Activated CD4-positive, alpha-beta T cell treated with anti-CD3 and anti-CD28 coated beads, Interleukin-2, Interleukin-6, amounts not matched to agents 100 ng/mL and 50 ng/mL, durations not matched to agents 16 hours and 8 hours (primary cell): ENCODE measurements at regions not wholly inside any gene's neighbourhood (a gene's known extent, or its start where the extent isn't known, plus 50 kb on each side); places are given as distances from the start of the nearest gene placed in this dataset.
A peak's percentile ranks its signal among the peaks of the same experiment; 100 is the strongest.
"Not testable (repeated sequence)": the region's sequence is repeated elsewhere in the genome, so short reads cannot be mapped to it uniquely, and the experiment has no call there.

Source experiments
- DNase-seq: peaks from one replicate; pipeline ENCODE4 v3.0.0-alpha.2; 2020

GRCh38 chr2:196500686-196501431 lies 138.7 kb upstream of the CCDC150 start:
- DNase-seq = no peak

DNA sequence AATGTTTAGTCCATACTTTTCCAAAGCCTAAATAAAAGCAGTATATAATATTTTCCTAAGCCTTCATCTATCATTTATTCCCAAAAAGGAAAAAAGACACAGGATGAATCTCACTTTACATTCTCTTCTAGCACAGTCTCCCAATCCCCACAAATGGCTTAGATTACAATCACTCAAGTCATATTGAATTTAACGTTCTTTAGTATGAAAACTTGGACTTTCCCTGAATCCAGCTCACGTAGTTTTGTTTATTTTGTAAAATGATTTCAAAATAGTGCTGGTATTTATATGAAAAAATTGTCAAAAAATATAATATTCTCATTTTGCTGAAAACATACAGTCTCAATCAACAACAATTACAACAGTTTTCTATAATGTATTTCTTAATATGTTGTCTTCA lies 137.7 kb upstream of the CCDC150 start:
- DNase-seq = no peak

DNA sequence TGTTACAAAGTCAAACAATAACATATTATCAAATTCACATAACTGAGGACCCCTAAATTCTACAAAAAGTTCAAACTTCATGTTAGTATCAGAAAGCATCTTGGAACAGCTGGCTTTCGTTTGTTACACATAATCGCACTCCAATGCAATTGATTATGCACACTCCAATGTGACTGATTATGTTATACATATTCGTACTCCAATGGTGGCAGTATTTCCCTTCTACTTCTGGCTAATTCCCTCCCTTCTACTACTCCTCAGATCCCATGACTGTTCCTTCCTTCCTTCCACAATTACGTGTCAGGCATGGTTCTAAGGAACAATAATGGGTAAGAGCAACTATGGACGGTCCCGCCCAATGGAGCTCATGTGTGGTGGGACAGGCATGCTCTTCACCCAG lies 137.1 kb upstream of the CCDC150 start:
- no peak for DNase-seq

- DNase-seq = no peak
Measured at GRCh38 chr2:196503398-196503797, 136.1 kb upstream of the CCDC150 start.

DNA sequence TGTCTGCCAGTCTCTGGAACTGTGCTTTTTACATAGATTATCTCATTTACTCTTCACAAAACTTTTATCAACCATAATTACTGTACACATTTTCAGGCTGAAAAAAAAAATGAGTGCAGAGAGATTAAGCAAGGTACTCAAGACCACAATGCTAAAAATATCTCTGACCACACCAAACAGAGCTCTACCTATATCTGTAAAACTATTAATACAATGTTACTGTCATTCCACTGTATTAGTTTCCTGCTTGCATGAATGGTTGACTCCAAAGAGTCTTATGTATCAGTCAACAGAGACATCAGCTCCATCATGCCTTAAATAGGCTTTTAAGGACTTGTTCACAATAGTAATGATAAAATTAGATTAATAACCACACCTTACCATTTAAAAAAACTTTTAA lies 134.7 kb upstream of the CCDC150 start:
- DNase-seq = no peak

- DNase-seq = no peak
Measured at GRCh38 chr2:196510246-196510645, 129.3 kb upstream of the CCDC150 start.

DNA sequence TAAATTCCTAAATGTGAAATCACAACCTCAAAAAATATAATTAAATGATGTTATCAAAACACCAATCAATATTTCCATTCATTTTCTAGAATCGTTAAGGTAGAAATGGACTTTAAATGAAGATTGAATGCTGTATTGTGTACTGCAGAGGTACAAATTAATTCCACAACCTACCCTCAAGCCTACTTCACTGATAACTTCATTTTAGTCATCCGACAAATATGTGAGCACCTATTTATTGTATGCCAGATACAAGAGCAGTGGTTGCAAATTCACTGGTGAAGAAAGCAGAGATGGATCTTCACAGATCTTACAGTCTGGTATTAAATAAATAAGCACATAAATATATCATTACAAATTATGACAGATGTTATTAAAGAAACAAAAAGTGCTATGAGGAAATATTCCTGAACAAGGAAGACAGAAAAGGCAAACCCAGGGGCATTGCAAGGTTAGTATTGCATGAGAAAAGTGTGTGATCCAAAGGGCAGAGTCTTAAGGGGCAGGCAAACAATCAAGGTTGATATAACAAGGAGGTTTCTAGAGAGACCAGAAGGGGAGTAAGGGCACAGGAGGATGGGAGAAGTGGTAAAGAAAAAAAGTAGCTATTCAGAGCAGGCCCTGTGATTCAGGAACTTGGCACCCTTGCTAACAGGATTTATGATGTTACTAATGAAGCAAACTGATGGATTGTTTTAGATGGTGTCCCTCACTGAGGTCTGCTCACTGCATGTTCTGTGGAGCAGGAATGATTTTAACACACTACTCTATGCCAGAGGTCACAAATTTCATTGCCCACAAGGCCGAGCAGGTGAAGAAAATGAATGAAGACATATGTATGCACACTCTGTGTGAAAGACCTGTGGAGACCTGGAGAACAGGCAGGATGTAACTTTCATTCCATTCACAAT lies 128.0 kb upstream of the CCDC150 start:
- DNase-seq = no peak

GRCh38 chr2:196513796-196514526 lies 125.6 kb upstream of the CCDC150 start:
- no peak for DNase-seq

DNA sequence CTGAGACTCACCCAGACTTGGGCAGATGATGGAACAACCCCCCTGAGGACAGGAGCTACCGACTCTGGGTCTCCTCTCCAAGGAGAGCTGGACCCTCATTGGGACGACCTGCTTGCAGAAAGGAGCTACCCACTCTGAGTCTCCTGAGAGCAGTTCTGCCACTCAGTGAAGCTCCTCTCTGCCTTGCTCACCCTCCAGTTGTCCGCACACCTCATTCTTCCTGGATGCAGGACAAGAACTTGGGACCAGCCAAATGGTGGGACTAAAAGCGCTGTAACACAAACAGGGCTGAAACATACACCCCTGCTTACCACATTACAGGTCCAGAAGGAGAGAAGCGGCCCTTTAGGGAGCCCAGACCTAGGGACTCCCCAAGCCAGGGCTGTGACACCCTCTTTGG lies 124.9 kb upstream of the CCDC150 start:
- no peak for DNase-seq

- DNase-seq = no peak
Measured at GRCh38 chr2:196515051-196515450, 124.5 kb upstream of the CCDC150 start.

DNA sequence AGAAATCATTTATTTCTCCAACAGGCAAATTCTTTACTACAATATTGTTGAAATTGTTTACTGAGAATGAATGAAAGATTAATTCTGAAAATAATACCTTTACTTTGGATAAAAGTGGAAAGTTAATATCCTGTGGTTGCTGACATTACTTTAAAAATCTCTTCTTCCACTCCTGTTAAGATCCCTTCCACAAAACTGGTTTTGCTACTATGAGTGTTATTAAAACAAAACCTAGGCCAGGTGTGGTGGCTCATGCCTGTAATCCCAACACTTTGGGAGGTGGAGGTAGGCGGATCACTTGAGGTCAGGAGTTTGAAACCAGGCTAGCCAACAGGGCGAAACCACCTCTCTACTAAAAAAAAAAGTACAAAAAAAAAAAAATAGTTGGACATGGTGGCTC lies 123.9 kb upstream of the CCDC150 start:
- no peak for DNase-seq

- DNase-seq = no peak
Measured at GRCh38 chr2:196516564-196516963, 123.0 kb upstream of the CCDC150 start.

GRCh38 chr2:196520605-196521004 lies 118.9 kb upstream of the CCDC150 start:
- no peak for DNase-seq

GRCh38 chr2:196526981-196527725 lies 112.4 kb upstream of the CCDC150 start:
- DNase-seq = not testable (repeated sequence)

DNA sequence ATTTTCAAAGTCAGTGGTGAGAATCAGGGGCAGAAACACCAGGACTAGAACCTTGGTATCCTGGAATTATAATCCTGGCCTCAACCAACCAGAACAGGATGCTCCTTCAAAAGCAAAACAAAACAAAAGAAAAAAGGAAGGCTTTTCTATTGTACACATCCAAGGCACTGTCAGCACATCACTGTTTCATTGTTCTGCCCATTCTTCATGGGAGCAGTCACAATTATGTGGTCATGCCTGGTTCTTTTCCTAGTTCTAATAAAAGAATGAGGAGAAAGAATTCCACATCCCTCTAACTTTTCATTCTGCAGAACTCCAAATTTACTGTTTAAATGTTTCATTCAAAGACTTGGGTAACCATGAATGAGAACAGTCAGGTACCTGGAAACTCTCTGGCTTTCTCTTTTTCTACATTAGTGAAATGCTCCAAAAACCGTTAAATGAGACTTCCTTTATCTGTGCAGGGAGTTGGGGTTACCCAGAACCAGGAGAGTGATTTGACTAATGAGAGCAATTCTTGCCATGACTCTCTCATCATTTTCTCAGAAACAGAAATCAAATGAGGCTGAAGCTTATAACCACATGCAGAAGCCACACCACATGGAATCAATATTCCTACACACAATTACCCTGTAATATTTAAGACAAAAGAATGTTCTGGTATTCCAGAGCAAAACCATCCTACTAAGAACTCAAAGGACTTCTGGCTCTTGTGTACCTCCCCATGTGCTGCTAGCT lies 110.9 kb upstream of the CCDC150 start:
- peak; percentile 68 for DNase-seq

DNA sequence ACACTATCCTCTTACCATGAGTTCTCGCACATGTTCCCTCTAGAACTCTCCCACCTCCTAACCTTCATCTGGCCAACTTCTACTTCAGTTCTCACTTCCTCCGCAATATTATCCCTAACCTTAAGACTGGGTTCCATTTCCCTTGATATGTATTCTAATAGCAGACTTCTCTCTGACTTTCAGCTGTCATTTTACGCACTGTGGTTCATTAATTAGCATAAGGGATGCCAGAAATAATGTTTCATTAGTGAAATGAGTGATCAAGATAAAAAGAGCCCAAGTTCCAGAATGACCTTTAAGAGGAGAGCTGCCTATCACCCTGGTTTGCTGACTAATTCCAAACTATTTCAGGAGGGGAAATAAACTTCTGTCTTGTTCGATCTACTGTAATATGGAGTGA lies 108.6 kb upstream of the CCDC150 start:
- peak; percentile 55 for DNase-seq

DNA sequence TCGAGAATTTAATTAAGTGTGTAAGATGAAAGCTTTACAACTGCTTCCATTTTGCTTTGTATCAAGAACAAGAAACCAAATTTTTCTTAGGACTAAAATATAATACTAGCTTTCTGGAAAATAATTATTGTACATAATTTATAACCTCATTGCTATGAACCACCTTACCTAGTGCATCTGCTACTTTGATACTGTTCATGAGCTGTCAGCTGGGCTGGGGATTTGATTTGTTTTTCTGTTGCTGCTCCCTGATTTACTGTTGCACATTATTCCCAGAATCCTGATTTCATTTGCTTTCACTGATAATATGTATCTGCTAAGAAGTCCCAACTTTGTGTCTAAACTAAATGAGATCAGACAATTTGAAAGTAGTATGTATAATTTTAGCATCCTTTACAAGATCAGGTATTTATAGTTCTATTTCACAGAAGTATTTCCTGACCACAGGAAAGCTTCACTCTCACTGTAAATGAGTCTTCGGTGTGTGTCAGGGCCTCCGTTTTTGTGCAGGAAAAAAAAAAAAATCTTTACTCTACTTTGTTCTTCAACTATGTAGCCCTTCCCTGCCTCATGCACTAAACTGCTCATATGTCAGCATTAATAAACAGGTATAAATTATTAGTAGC lies 105.6 kb upstream of the CCDC150 start:
- no peak for DNase-seq

DNA sequence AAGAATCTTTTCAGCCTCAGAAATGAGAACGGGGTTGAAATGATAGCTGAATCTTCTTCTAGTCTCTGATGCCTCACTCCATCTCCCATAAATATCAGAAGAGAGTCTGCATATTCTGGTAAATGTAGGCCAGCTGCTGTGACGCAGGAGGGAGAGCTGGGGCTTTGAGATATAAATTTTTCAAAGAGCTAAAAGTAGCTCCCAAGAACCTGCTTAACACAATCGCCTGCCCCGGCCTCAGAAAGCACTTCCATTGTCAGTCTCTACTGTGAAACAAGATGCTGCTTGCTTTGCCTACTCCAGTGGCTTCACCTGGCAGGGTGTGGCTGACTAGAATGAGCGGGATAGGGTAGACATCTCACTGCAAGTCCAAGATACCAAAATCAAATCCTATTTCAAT lies 105.0 kb upstream of the CCDC150 start:
- no peak for DNase-seq

DNA sequence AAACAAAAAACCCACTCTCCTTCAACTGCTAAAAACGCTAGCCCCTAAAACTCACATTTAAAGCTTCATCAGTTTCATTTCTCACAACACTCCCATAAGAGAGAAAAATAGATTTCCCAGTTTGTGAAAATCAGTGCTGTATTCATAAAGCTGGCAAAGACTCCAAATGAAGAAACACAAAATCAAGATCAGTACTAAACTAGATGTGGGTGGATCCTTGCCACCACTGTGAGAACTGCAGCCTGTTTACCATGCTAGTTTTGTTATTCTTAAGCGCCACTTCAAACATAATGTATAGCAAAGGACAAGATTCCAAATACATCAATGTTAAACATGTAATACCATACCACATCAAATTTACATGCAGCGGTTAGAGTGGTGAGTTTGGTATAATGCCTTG lies 104.5 kb upstream of the CCDC150 start:
- no peak for DNase-seq

- no peak for DNase-seq
Measured at GRCh38 chr2:196535742-196536141, 103.8 kb upstream of the CCDC150 start.

GRCh38 chr2:196537311-196537710 lies 102.2 kb upstream of the CCDC150 start:
- no peak for DNase-seq

GRCh38 chr2:196538189-196538588 lies 101.3 kb upstream of the CCDC150 start:
- no peak for DNase-seq
